DND-41 (cell line): ENCODE measurements at regions not wholly inside any gene's neighbourhood (a gene's known extent, or its start where the extent isn't known, plus 50 kb on each side); places are given as distances from the start of the nearest gene placed in this dataset.

Experiments used
- ATAC-seq: fragments of 200-7000 bp; cut with Tn5 transposase; 3 replicates; pipeline ENCODE4 v1.9.1; 2021; ENCODE audit warnings: low read depth; ENCODE audit not compliant: insufficient read depth
- DNase-seq: peaks from one replicate; pipeline ENCODE4 v3.0.0-alpha.2; 2020
- H2AFZ ChIP-seq: 2 replicates; pipeline ENCODE4 v1.6.0; 2012; ENCODE audit warnings: low read depth, low read length
- H3K27ac ChIP-seq: 2 replicates; pipeline ENCODE4 v1.5.1; 2012; ENCODE audit warnings: low read length, inconsistent platforms
- H3K27me3 ChIP-seq: fragments of 200-600 bp; sonication (generic); 2 replicates; pipeline ENCODE4 v1.6.0; 2012; ENCODE audit warnings: low read length, mild to moderate bottlenecking, inconsistent platforms; ENCODE audit not compliant: insufficient read depth, poor library complexity
- H3K36me3 ChIP-seq: 2 replicates; pipeline ENCODE4 v1.5.1; 2012; ENCODE audit warnings: low read length, inconsistent platforms; ENCODE audit not compliant: insufficient read depth
- H3K4me1 ChIP-seq: 2 replicates; pipeline ENCODE4 v1.5.1; 2012; ENCODE audit warnings: mild to moderate bottlenecking, low read length; ENCODE audit not compliant: insufficient read depth
- H3K4me2 ChIP-seq: 2 replicates; pipeline ENCODE4 v1.6.0; 2012; ENCODE audit warnings: mild to moderate bottlenecking, moderate library complexity, low read length, inconsistent platforms; ENCODE audit not compliant: insufficient read depth
- H3K4me3 ChIP-seq, 2 experiments: fragments of 200-600 bp in 1 of 2; shearing (Covaris generic) in 1 of 2; 2 replicates each; pipeline ENCODE4 v1.5.1; 2012 to 2016; ENCODE audit warnings: inconsistent platforms in 2 of 2, low read length in 2 of 2, mild to moderate bottlenecking in 2 of 2, low read depth in 1 of 2, moderate library complexity in 1 of 2
- H3K79me2 ChIP-seq: 2 replicates; pipeline ENCODE4 v1.6.0; 2012; ENCODE audit warnings: low read length, inconsistent platforms; ENCODE audit not compliant: insufficient read depth
- H3K9ac ChIP-seq: 2 replicates; pipeline ENCODE4 v1.6.0; 2012; ENCODE audit warnings: low read depth, mild to moderate bottlenecking, inconsistent platforms, low read length, moderate library complexity
- H3K9me3 ChIP-seq: 2 replicates; pipeline ENCODE4 v1.5.1; 2012; ENCODE audit warnings: low read length, moderate library complexity, mild to moderate bottlenecking, inconsistent platforms; ENCODE audit not compliant: insufficient read depth, severe bottlenecking
- H4K20me1 ChIP-seq: 2 replicates; pipeline ENCODE4 v1.6.0; 2012; ENCODE audit warnings: low read length; ENCODE audit not compliant: insufficient read depth
- EZH2 ChIP-seq: IDR thresholded peaks from 3 replicates; pipeline ENCODE4 v1.6.1; 2012; ENCODE audit warnings: borderline replicate concordance, low read depth, mild to moderate bottlenecking, moderate library complexity, low read length, inconsistent platforms; ENCODE audit not compliant: severe bottlenecking
- TF ChIP-seq, protein P1 (sequence below): IDR thresholded peaks from 2 replicates; pipeline ENCODE4 v1.5.1; 2012; ENCODE audit warnings: borderline replicate concordance, low read length, moderate library complexity, mild to moderate bottlenecking; ENCODE audit not compliant: poor library complexity, severe bottlenecking; ENCODE audit errors: extremely low read depth

DNA sequence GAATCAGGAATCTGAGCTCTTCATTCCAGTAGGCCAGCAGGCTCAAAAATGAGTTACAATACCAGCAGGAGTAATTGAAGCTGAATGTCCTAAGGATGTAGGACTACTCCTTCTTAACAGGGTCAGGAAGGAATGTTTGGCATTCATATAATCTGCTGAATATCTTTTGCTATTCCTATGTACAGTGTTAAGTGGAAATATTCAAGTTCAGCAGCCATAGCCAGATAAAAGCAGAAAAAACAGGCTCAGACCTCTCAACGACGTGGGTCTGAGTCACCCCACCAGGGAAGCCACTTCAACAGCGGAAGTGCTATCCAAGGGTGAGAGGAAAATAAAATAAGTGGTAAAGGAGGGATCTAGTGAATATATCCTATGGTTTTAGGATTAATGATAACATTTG lies 577.0 kb downstream of the SPOCK3 start:
- Histone ChIP-seq H3K9me3 (no peaks in the 10 kb centered on the region), H3K27ac (no peak overlapping the region), H3K79me2 (no peaks in the 10 kb centered on the region), H3K4me2 (no peak overlapping the region), H3K4me3 (no peak overlapping the region), H2AFZ (no peak overlapping the region), H3K27me3 (no peaks in the 10 kb centered on the region), H3K9ac (no peak overlapping the region), H4K20me1 (no peaks in the 10 kb centered on the region), H3K36me3 (no peaks in the 10 kb centered on the region), H3K4me1 (no peaks in the 10 kb centered on the region)
- ATAC-seq (no peak), DNase-seq (no peak)
- TF ChIP-seq, protein P1, sequence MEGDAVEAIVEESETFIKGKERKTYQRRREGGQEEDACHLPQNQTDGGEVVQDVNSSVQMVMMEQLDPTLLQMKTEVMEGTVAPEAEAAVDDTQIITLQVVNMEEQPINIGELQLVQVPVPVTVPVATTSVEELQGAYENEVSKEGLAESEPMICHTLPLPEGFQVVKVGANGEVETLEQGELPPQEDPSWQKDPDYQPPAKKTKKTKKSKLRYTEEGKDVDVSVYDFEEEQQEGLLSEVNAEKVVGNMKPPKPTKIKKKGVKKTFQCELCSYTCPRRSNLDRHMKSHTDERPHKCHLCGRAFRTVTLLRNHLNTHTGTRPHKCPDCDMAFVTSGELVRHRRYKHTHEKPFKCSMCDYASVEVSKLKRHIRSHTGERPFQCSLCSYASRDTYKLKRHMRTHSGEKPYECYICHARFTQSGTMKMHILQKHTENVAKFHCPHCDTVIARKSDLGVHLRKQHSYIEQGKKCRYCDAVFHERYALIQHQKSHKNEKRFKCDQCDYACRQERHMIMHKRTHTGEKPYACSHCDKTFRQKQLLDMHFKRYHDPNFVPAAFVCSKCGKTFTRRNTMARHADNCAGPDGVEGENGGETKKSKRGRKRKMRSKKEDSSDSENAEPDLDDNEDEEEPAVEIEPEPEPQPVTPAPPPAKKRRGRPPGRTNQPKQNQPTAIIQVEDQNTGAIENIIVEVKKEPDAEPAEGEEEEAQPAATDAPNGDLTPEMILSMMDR: no peak
- TF ChIP-seq EZH2: no peak

DNA sequence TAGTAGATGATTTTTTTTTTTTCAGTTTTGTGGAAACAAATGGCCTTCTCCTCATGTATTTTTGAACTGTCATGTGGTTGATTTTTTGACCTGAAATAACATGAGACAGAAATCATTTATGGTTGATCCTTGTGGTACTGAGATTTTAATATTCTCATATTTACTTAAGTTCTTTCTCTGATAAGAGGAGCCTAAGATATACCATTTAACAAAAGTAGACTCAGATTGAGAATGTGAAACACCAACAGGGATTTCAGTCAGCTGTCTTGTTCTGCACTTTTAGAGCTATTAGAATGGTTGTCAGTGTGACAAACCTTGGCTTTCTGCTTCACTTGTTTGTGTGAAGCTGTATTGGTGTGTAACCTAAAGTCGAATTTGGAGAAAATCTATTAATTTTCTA lies 575.7 kb downstream of the SPOCK3 start:
- no peak overlapping the region for H3K4me3 ChIP-seq
- H3K36me3 ChIP-seq: no peaks in the 10 kb centered on the region
- H2AFZ ChIP-seq: no peak overlapping the region
- no peaks in the 10 kb centered on the region for H3K27me3 ChIP-seq
- H4K20me1 ChIP-seq: no peaks in the 10 kb centered on the region
- H3K27ac ChIP-seq: no peak overlapping the region
- no peak overlapping the region for H3K4me2 ChIP-seq
- ATAC-seq (no peak), DNase-seq (no peak)
- no peaks in the 10 kb centered on the region for H3K4me1 ChIP-seq
- no peaks in the 10 kb centered on the region for H3K9me3 ChIP-seq
- TF ChIP-seq EZH2: no peak
- TF ChIP-seq, protein P1: no peak
- H3K9ac ChIP-seq: no peak overlapping the region
- H3K79me2 ChIP-seq: no peaks in the 10 kb centered on the region

DNA sequence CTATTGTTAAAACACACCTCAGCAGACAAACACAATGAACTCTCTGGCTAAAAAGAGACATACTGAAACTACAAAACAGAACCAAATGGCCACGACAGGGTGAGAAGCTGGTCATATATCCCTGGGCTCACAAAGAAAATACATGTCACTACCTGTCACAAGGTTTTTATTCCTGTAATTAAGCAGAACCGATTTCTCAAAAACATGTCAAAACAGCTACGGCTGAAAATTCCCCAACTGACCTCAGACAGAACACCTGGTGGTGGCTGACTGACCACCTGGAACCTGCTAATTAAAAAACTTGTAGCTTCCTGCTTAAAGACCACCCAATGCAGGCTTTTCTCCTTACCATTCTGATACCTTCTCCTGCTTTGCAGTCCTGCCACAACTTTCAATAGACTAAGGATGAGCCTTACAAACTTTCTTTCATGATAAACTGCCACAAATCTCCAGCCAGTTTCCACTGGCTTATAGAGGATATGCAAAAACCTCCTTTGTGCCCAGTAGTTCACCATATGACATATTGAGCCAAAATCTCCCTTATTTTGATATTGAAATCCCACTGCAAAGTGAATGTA lies 571.9 kb downstream of the SPOCK3 start:
- Histone ChIP-seq H3K79me2 (no peaks in the 10 kb centered on the region), H3K4me1 (no peaks in the 10 kb centered on the region), H3K4me2 (no peak overlapping the region), H2AFZ (no peak overlapping the region), H3K27me3 (no peaks in the 10 kb centered on the region), H3K9ac (no peak overlapping the region), H4K20me1 (no peaks in the 10 kb centered on the region), H3K36me3 (no peaks in the 10 kb centered on the region), H3K27ac (no peak overlapping the region), H3K4me3 (no peak overlapping the region), H3K9me3 (no peaks in the 10 kb centered on the region)
- no peak for TF ChIP-seq EZH2
- no peak for DNase-seq
- no peak for ATAC-seq

DNA sequence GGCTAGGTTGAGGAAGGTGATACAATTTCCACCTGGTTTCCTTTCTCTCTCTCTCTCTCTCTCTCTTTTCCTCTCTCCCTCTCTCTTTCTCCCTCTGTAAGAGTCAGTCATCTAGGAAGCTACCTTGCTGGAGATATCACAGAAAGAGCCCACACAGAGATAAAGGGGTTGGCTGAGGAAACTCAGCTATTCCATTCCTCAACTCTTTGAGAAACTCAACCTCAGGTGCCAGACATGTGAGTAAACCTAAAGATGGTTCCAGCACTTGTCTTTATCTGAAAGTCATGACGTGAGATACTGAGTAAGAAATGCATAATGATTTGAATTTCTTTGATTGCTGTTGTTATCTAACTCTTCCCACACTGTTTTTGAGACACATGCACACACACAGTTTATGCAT lies 564.0 kb downstream of the SPOCK3 start:
- no peak overlapping the region for H3K27ac ChIP-seq
- no peaks in the 10 kb centered on the region for H3K36me3 ChIP-seq
- H3K9ac ChIP-seq: no peak overlapping the region
- no peak overlapping the region for H3K4me3 ChIP-seq
- no peaks in the 10 kb centered on the region for H3K27me3 ChIP-seq
- no peaks in the 10 kb centered on the region for H4K20me1 ChIP-seq
- no peak overlapping the region for H2AFZ ChIP-seq
- ATAC-seq: no peak
- no peaks in the 10 kb centered on the region for H3K4me1 ChIP-seq
- DNase-seq: no peak
- no peak overlapping the region for H3K4me2 ChIP-seq
- H3K79me2 ChIP-seq: no peaks in the 10 kb centered on the region
- H3K9me3 ChIP-seq: no peaks in the 10 kb centered on the region
- TF ChIP-seq EZH2: no peak
- TF ChIP-seq, protein P1: no peak
